ENCODE measurements at regions not wholly inside any gene's neighbourhood (a gene's known extent, or its start where the extent isn't known, plus 50 kb on each side); places are given as distances from the start of the nearest gene placed in this dataset.

GRCh38 chr3:18008706-18009368 lies 266.4 kb upstream of the TBC1D5 start:
- H3K79me2 ChIP-seq (ENCODE audit: control insufficient read depth, low read length): no peaks in the 10 kb centered on the region
- H3K4me3 ChIP-seq (ENCODE audit: low read length): no peak overlapping the region
- TF ChIP-seq EZH2phosphoT487 (IDR thresholded peaks at IDR 0.05; ENCODE audit: borderline replicate concordance, low read length) (no peak), CTCF (IDR thresholded peaks at IDR 0.05; ENCODE audit: low read depth, low read length, poor library complexity, severe bottlenecking) (no peak)
- no peak overlapping the region for H3K4me2 ChIP-seq (ENCODE audit: low read length)
- no peaks in the 10 kb centered on the region for H3K36me3 ChIP-seq (ENCODE audit: control insufficient read depth, low read length)
- H4K20me1 ChIP-seq (ENCODE audit: control insufficient read depth, insufficient read depth, low read depth, low read length): no peaks in the 10 kb centered on the region
- no peaks in the 10 kb centered on the region for H3K9me3 ChIP-seq (ENCODE audit: control insufficient read depth, insufficient read depth, low read length)
- H3K4me1 ChIP-seq (ENCODE audit: control insufficient read depth, low read length): no peaks in the 10 kb centered on the region
- H3K27ac ChIP-seq (ENCODE audit: low read depth, low read length): no peak overlapping the region
- no peaks in the 10 kb centered on the region for H3K9me2 ChIP-seq (replicated peaks; ENCODE audit: control insufficient read depth, low read length)
- H3F3A ChIP-seq (ENCODE audit: control insufficient read depth, insufficient read depth): no peaks in the 10 kb centered on the region
- no peaks in the 10 kb centered on the region for H3K27me3 ChIP-seq (ENCODE audit: control insufficient read depth, low read length)

GRCh38 chr3:18007980-18008379 lies 265.5 kb upstream of the TBC1D5 start:
- no peaks in the 10 kb centered on the region for H3K9me2 ChIP-seq (replicated peaks; ENCODE audit: control insufficient read depth, low read length)
- no peaks in the 10 kb centered on the region for H3F3A ChIP-seq (ENCODE audit: control insufficient read depth, insufficient read depth)
- no peaks in the 10 kb centered on the region for H3K27me3 ChIP-seq (ENCODE audit: control insufficient read depth, low read length)
- H3K9me3 ChIP-seq (ENCODE audit: control insufficient read depth, insufficient read depth, low read length): no peaks in the 10 kb centered on the region
- TF ChIP-seq CTCF (IDR thresholded peaks at IDR 0.05; ENCODE audit: low read depth, low read length, poor library complexity, severe bottlenecking) (no peak), EZH2phosphoT487 (IDR thresholded peaks at IDR 0.05; ENCODE audit: borderline replicate concordance, low read length) (no peak)
- no peak overlapping the region for H3K27ac ChIP-seq (ENCODE audit: low read depth, low read length)
- no peaks in the 10 kb centered on the region for H4K20me1 ChIP-seq (ENCODE audit: control insufficient read depth, insufficient read depth, low read depth, low read length)
- H3K4me2 ChIP-seq (ENCODE audit: low read length): no peak overlapping the region
- no peaks in the 10 kb centered on the region for H3K4me1 ChIP-seq (ENCODE audit: control insufficient read depth, low read length)
- H3K79me2 ChIP-seq (ENCODE audit: control insufficient read depth, low read length): no peaks in the 10 kb centered on the region
- no peak overlapping the region for H3K4me3 ChIP-seq (ENCODE audit: low read length)
- H3K36me3 ChIP-seq (ENCODE audit: control insufficient read depth, low read length): no peaks in the 10 kb centered on the region

- no peaks in the 10 kb centered on the region for H3F3A ChIP-seq (ENCODE audit: control insufficient read depth, insufficient read depth)
- no peaks in the 10 kb centered on the region for H4K20me1 ChIP-seq (ENCODE audit: control insufficient read depth, insufficient read depth, low read depth, low read length)
- H3K4me1 ChIP-seq (ENCODE audit: control insufficient read depth, low read length): peaks cover 4% of the 10 kb centered on the region; the same call in 1 of the 2 replicates
- no peaks in the 10 kb centered on the region for H3K79me2 ChIP-seq (ENCODE audit: control insufficient read depth, low read length)
- H3K4me3 ChIP-seq (ENCODE audit: low read length): no peak overlapping the region
- no peak overlapping the region for H3K4me2 ChIP-seq (ENCODE audit: low read length)
- TF ChIP-seq CTCF (IDR thresholded peaks at IDR 0.05; ENCODE audit: low read depth, low read length, poor library complexity, severe bottlenecking) (no peak), EZH2phosphoT487 (IDR thresholded peaks at IDR 0.05; ENCODE audit: borderline replicate concordance, low read length) (no peak)
- H3K9me3 ChIP-seq (ENCODE audit: control insufficient read depth, insufficient read depth, low read length): no peaks in the 10 kb centered on the region
- H3K27me3 ChIP-seq (ENCODE audit: control insufficient read depth, low read length): no peaks in the 10 kb centered on the region
- H3K36me3 ChIP-seq (ENCODE audit: control insufficient read depth, low read length): no peaks in the 10 kb centered on the region
- H3K9me2 ChIP-seq (replicated peaks; ENCODE audit: control insufficient read depth, low read length): no peaks in the 10 kb centered on the region
- H3K27ac ChIP-seq (ENCODE audit: low read depth, low read length): no peak overlapping the region
Measured at GRCh38 chr3:17995769-17996168, 253.3 kb upstream of the TBC1D5 start.
